ENCODE measurements at regions not wholly inside any gene's neighbourhood (a gene's known extent, or its start where the extent isn't known, plus 50 kb on each side); places are given as distances from the start of the nearest gene placed in this dataset.
A peak's percentile ranks its signal among the peaks of the same experiment; 100 is the strongest.

DNA sequence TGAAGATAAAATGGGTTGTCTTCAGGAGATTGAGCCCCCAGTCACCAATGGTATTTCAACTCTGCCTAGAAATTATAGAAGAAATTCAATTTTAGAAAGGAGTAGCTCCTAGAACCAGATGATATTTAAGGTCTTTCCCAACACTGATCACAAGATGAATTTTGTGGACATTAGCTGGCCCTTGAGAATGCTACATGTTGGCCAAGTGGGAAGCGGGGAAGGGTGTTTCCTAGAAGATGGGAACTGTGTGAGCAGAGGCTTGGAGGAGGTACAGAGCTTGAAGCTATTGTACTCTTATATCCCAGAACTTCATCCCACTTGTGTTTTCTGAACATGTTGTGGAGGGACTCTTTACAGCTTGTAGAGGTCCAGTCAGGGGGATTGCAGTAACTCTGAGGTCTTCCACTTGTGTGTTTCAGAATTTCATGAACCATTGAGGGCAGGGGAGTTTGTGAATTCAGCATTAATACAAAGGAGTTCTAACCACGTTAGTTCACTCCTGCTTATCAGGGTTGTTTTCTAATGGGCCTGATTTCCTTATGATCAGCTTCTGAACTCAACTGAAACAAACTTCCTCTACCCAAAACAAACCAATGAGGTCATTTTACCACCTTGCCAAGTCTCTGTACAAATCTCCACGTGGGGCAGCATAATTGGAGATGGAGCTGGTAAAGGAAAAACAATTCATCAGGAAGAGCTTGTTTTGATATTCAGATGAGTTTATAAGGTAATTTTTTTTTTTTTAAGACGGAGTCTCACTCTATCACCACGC, 152.6 kb upstream of the TPM1 start:
- Histone ChIP-seq H3K27ac (ENCODE audit: low read length) (no peak overlapping the region), H3K36me3 (ENCODE audit: control insufficient read depth, insufficient read depth, low read length) (no peaks in the 10 kb centered on the region), H3K27me3 (ENCODE audit: control insufficient read depth, insufficient read depth, low read length) (no peaks in the 10 kb centered on the region), H3K4me3 (ENCODE audit: low read length) (no peak overlapping the region), H3K4me1 (ENCODE audit: control insufficient read depth, insufficient read depth, low read length) (peaks cover 6% of the 10 kb centered on the region), H3K9me3 (ENCODE audit: control insufficient read depth, low read depth, low read length) (no peaks in the 10 kb centered on the region)
- WGBS (ENCODE audit: insufficient coverage, low lambda C conversion rate) = 0% methylated on average over 1 of the region's 5 CpGs
- no peak for DNase-seq

- DNase-seq = no peak
- peaks cover 5% of the 10 kb centered on the region for H3K4me1 ChIP-seq (ENCODE audit: control insufficient read depth, insufficient read depth, low read length)
- no peak overlapping the region for H3K27ac ChIP-seq (ENCODE audit: low read length)
- no peaks in the 10 kb centered on the region for H3K27me3 ChIP-seq (ENCODE audit: control insufficient read depth, insufficient read depth, low read length)
- no peaks in the 10 kb centered on the region for H3K9me3 ChIP-seq (ENCODE audit: control insufficient read depth, low read depth, low read length)
- H3K36me3 ChIP-seq (ENCODE audit: control insufficient read depth, insufficient read depth, low read length) = no peaks in the 10 kb centered on the region
- H3K4me3 ChIP-seq (ENCODE audit: low read length) = no peak overlapping the region
- WGBS (ENCODE audit: insufficient coverage, low lambda C conversion rate) = 89% methylated on average over 1 of the region's 10 CpGs
These were observed 148.0 kb upstream of the TPM1 start for GRCh38 chr15:62894322-62895085.

DNA sequence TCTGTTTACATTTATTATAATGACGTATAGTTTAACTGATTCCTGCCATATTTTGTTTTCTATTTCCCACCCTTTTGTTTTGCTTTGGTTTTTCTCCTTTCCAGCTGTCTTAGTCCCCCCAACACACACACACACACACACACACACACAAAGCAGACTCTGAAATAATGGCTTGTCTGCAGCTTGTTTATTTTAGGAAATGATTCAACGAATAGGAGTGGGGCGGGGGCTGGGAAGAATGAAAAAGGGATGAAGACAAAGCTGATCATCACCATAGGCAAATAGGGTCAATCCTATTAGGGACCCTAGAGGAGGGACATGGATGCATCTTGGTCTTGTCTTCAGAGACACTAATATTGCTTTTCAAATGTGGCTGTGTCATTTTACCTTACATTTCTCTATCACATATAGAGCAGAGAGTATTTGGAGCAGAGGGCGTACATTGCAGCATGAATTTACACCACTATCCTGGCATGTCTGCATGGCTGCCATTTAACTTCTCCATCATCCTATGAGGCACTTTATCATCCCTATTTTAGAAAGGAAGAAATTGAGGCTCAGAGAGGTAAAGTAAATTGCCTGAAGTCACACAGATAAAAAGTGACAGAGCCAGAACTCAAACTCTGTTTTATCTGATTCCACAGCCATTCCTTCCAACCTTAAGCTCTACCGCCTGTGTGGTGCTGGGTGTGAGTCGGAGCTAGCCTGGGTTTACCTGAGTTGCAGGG, 147.2 kb upstream of the TPM1 start:
- Histone ChIP-seq H3K36me3 (ENCODE audit: control insufficient read depth, insufficient read depth, low read length) (no peaks in the 10 kb centered on the region), H3K27me3 (ENCODE audit: control insufficient read depth, insufficient read depth, low read length) (no peaks in the 10 kb centered on the region), H3K9me3 (ENCODE audit: control insufficient read depth, low read depth, low read length) (no peaks in the 10 kb centered on the region), H3K27ac (ENCODE audit: low read length) (peak overlapping the region; percentile 12), H3K4me3 (ENCODE audit: low read length) (no peak overlapping the region), H3K4me1 (ENCODE audit: control insufficient read depth, insufficient read depth, low read length) (peaks cover 5% of the 10 kb centered on the region)
- WGBS (ENCODE audit: insufficient coverage, low lambda C conversion rate) = no CpG with 5 or more reads among the region's 6 CpGs
- DNase-seq = no peak

DNA sequence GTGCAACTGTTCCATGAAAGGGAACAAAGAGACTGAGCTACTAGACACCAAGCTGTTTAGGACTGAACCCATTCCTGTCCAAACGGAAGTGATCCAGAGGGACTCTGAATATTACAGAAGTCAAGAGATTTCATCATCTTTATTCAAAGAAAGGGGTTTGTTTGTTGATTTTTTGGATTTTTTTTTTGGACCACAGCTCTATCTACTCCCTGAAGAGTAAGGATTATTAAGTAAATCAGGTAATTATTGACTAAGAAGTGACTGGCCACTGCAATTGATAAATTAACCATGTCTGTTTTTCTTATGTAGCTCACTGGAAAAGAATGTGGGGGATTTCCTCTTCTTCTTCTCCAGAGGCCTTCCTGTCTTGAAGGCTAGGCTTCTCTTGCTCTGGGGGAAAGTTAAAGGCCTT, 146.6 kb upstream of the TPM1 start:
- peaks cover 5% of the 10 kb centered on the region for H3K4me1 ChIP-seq (ENCODE audit: control insufficient read depth, insufficient read depth, low read length)
- no peak for DNase-seq
- 80% methylated on average over 1 of the region's 1 CpG for WGBS (ENCODE audit: insufficient coverage, low lambda C conversion rate)
- no peak overlapping the region for H3K4me3 ChIP-seq (ENCODE audit: low read length)
- H3K36me3 ChIP-seq (ENCODE audit: control insufficient read depth, insufficient read depth, low read length) = no peaks in the 10 kb centered on the region
- H3K9me3 ChIP-seq (ENCODE audit: control insufficient read depth, low read depth, low read length) = no peaks in the 10 kb centered on the region
- H3K27ac ChIP-seq (ENCODE audit: low read length) = peak overlapping the region; percentile 27
- no peaks in the 10 kb centered on the region for H3K27me3 ChIP-seq (ENCODE audit: control insufficient read depth, insufficient read depth, low read length)

DNA sequence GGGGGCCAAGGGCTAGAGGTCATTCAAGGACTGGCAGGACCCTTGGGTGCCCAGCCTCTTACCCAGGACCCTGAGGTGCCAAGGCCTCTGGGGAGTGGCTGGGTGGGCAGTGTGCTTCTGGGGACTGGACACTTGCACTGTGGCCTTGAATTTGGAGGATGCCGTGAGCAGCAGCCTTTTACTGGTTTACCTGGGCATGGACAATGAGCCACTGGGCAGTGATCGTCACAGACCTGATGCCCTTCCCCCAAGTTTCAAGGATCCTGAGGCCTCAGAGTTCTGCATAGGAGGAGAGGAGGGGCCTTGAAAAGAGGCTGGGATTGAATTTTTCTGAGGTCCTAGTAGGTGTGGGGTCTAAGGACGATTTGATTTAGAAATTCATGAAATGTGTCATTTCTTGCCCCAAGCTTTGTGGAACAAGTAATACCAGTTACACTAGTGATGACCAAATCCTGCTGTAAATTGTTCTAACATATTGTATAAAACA, 146.1 kb upstream of the TPM1 start:
- DNase-seq = no peak
- Histone ChIP-seq H3K27me3 (ENCODE audit: control insufficient read depth, insufficient read depth, low read length) (no peaks in the 10 kb centered on the region), H3K27ac (ENCODE audit: low read length) (peak overlapping the region; percentile 27), H3K36me3 (ENCODE audit: control insufficient read depth, insufficient read depth, low read length) (no peaks in the 10 kb centered on the region), H3K4me3 (ENCODE audit: low read length) (no peak overlapping the region), H3K9me3 (ENCODE audit: control insufficient read depth, low read depth, low read length) (no peaks in the 10 kb centered on the region), H3K4me1 (ENCODE audit: control insufficient read depth, insufficient read depth, low read length) (peaks cover 5% of the 10 kb centered on the region)
- WGBS (ENCODE audit: insufficient coverage, low lambda C conversion rate) = no CpG with 5 or more reads among the region's 3 CpGs

- peak; percentile 50 to 56 for DNase-seq
- Histone ChIP-seq H3K9me3 (ENCODE audit: control insufficient read depth, low read depth, low read length) (no peaks in the 10 kb centered on the region), H3K4me1 (ENCODE audit: control insufficient read depth, insufficient read depth, low read length) (peaks cover 5% of the 10 kb centered on the region), H3K4me3 (ENCODE audit: low read length) (no peak overlapping the region), H3K27ac (ENCODE audit: low read length) (peak overlapping the region; percentile 35), H3K36me3 (ENCODE audit: control insufficient read depth, insufficient read depth, low read length) (no peaks in the 10 kb centered on the region), H3K27me3 (ENCODE audit: control insufficient read depth, insufficient read depth, low read length) (no peaks in the 10 kb centered on the region)
- no CpG with 5 or more reads among the region's 19 CpGs for WGBS (ENCODE audit: insufficient coverage, low lambda C conversion rate)
These were observed 145.5 kb upstream of the TPM1 start for GRCh38 chr15:62896969-62897486.

DNA sequence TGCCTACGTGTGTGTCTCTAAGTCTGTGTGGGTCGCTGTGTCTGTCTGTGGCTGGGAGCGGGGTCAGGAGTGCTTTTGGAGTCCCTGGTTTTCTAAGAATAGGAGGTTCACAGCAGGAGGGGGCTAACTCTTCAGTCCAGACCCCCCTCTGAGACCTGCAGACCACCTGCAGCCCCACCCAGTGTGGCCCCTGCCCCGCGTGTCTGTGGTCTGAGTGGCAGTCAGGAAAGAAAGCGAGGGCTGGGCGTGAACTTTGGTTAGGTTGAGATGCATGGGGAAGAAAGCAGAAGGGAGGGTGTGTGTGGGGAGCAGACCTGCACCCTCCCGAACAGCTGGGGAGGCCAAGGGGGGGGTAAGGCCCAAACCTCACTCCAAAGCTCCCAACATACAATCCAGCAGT, 144.9 kb upstream of the TPM1 start:
- H3K4me1 ChIP-seq (ENCODE audit: control insufficient read depth, insufficient read depth, low read length) = peaks cover 5% of the 10 kb centered on the region
- no CpG with 5 or more reads among the region's 8 CpGs for WGBS (ENCODE audit: insufficient coverage, low lambda C conversion rate)
- peak overlapping the region; percentile 35 for H3K27ac ChIP-seq (ENCODE audit: low read length)

GRCh38 chr15:62899090-62899493, 143.5 kb upstream of the TPM1 start:
- H3K9me3 ChIP-seq (ENCODE audit: control insufficient read depth, low read depth, low read length) = no peaks in the 10 kb centered on the region
- DNase-seq = peak; percentile 63 to 72
- H3K4me1 ChIP-seq (ENCODE audit: control insufficient read depth, insufficient read depth, low read length) = peaks cover 5% of the 10 kb centered on the region
- no peaks in the 10 kb centered on the region for H3K27me3 ChIP-seq (ENCODE audit: control insufficient read depth, insufficient read depth, low read length)
- H3K27ac ChIP-seq (ENCODE audit: low read length) = no peak overlapping the region
- no CpG with 5 or more reads among the region's 2 CpGs for WGBS (ENCODE audit: insufficient coverage, low lambda C conversion rate)
- H3K4me3 ChIP-seq (ENCODE audit: low read length) = no peak overlapping the region
- H3K36me3 ChIP-seq (ENCODE audit: control insufficient read depth, insufficient read depth, low read length) = no peaks in the 10 kb centered on the region

More for the DNA sequence above, 144.9 kb upstream of the TPM1 start:
- Histone ChIP-seq H3K36me3 (ENCODE audit: control insufficient read depth, insufficient read depth, low read length) (no peaks in the 10 kb centered on the region), H3K27me3 (ENCODE audit: control insufficient read depth, insufficient read depth, low read length) (no peaks in the 10 kb centered on the region), H3K4me3 (ENCODE audit: low read length) (no peak overlapping the region), H3K9me3 (ENCODE audit: control insufficient read depth, low read depth, low read length) (no peaks in the 10 kb centered on the region)
- DNase-seq = no peak

- no peak for DNase-seq
- no peaks in the 10 kb centered on the region for H3K27me3 ChIP-seq (ENCODE audit: control insufficient read depth, insufficient read depth, low read length)
- WGBS (ENCODE audit: insufficient coverage, low lambda C conversion rate) = 100% methylated on average over 1 of the region's 11 CpGs
- H3K36me3 ChIP-seq (ENCODE audit: control insufficient read depth, insufficient read depth, low read length) = no peaks in the 10 kb centered on the region
- no peak overlapping the region for H3K4me3 ChIP-seq (ENCODE audit: low read length)
- peaks cover 5% of the 10 kb centered on the region for H3K4me1 ChIP-seq (ENCODE audit: control insufficient read depth, insufficient read depth, low read length)
- H3K27ac ChIP-seq (ENCODE audit: low read length) = no peak overlapping the region
- no peaks in the 10 kb centered on the region for H3K9me3 ChIP-seq (ENCODE audit: control insufficient read depth, low read depth, low read length)
These were observed 142.3 kb upstream of the TPM1 start for GRCh38 chr15:62900071-62900802.
